ENCODE measurements at regions not wholly inside any gene's neighbourhood (a gene's known extent, or its start where the extent isn't known, plus 50 kb on each side); places are given as distances from the start of the nearest gene placed in this dataset.

DNA sequence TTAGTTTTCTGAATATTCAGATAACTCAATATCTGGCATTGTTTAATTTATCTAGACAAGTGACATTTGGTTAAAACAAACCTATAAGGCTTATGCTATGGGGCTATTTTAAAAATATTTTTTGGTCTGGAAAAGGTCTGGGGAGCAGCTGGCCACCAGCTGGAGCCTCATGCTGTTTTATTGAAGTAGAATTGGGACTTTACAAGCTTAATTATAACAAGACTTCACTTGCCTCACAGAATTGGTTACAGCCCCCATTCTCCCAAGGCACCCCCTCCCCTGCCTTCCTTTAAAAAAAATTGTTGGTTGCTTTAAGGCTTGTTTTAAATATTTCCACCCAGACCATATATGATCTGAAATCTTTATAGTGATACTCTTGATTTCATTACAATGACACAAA lies 453.9 kb downstream of the ADAMTS20 start:
- TF ChIP-seq, protein P1, sequence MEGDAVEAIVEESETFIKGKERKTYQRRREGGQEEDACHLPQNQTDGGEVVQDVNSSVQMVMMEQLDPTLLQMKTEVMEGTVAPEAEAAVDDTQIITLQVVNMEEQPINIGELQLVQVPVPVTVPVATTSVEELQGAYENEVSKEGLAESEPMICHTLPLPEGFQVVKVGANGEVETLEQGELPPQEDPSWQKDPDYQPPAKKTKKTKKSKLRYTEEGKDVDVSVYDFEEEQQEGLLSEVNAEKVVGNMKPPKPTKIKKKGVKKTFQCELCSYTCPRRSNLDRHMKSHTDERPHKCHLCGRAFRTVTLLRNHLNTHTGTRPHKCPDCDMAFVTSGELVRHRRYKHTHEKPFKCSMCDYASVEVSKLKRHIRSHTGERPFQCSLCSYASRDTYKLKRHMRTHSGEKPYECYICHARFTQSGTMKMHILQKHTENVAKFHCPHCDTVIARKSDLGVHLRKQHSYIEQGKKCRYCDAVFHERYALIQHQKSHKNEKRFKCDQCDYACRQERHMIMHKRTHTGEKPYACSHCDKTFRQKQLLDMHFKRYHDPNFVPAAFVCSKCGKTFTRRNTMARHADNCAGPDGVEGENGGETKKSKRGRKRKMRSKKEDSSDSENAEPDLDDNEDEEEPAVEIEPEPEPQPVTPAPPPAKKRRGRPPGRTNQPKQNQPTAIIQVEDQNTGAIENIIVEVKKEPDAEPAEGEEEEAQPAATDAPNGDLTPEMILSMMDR (IDR thresholded peaks at IDR 0.05; ENCODE audit: poor library complexity, severe bottlenecking): no peak
- TF ChIP-seq SMC3 (conservative IDR thresholded peaks at IDR 0.05; ENCODE audit: poor library complexity) (no peak), MXI1 (conservative IDR thresholded peaks at IDR 0.05; ENCODE audit: poor library complexity, severe bottlenecking) (no peak), EZH2 (IDR thresholded peaks at IDR 0.05; ENCODE audit: borderline replicate concordance, insufficient read depth, low read length, poor library complexity, severe bottlenecking) (no peak)
